ENCODE measurements at regions not wholly inside any gene's neighbourhood (a gene's known extent, or its start where the extent isn't known, plus 50 kb on each side); places are given as distances from the start of the nearest gene placed in this dataset.
A peak's percentile ranks its signal among the peaks of the same experiment; 100 is the strongest.

DNA sequence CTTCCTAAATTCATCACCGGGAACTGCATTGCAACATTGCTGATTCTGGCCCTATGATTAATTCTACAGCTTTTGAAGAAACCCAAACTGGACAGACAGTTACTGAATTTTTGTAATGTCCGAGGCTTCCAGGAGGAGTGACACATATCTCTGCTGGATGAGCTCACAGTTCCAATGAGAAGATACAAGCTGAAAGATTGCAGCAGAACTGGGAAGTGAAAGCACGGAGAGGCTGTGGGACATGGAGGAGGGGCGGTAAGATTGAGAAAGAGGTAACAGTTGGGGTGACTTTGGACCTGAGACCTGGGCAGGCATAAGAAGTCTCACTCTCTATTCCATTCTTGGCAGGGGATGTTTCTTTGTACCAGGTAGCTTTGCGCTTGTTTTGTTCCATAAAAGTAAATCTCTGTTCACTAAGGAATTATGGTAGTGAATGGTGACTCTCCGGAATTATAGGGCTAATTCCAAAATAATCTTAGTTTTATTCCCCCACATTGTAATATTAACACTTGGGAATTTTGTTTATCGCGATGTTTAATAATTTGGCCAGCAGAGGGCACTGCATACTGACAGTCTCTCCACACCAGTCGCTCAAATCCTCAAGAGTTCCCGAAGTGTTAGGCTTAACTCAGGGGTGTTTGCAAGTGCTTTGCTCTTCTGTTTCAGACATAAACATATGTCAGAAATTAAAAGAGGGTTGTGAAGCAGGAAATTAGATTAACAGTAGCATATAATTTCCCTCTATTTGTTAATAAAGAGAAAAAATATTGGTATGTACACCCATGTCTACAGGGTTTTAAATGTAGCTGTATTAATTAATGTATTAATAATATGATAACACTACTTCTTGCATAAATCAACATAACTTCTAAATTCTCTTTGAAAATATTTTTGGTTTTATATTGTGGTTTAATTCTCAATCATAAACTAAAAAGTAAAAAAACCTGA lies 201.4 kb downstream of the SOCS6 start:
- DNase-seq = no peak

GRCh38 chr18:70489571-70489970 lies 200.7 kb downstream of the SOCS6 start:
- DNase-seq = no peak

- DNase-seq = no peak
These were observed 181.1 kb downstream of the SOCS6 start for GRCh38 chr18:70469916-70470315.

DNA sequence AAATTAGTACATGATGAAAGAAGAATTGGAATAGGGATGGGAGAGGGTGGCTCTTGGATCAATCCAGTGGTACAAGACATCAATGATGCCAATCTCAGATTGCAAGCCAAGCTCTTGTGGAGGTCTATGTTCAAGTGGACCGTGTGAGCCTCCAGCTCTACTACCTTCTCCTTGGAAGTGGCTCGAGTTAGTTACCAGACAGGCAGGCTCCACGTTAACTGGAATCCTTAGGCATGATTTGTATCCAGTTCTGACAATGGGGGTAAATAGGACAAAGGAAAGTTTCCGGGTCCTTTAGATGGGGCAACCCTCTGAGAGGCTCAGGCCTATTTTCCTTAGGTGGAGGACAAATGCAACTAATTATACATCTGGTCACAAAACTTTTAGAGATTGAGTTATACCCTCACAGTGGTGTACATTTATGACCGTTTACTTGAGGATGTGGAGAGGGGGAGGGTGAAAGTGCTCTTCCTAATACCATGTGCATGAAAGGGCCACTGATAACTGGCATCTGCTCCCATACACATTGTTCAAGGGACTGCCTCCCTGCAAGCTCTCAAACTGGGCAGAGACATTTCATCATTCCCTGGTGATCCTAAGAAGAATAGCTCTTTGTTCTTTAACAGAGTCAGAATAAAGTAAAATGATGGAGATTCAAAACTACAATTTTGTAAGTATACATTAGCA lies 180.2 kb downstream of the SOCS6 start:
- DNase-seq = no peak

- peak; percentile 81 for DNase-seq
These were observed 175.7 kb downstream of the SOCS6 start for GRCh38 chr18:70464343-70465114.

GRCh38 chr18:70463085-70463484 lies 174.2 kb downstream of the SOCS6 start:
- no peak for DNase-seq

- no peak for DNase-seq
These were observed 173.2 kb downstream of the SOCS6 start for GRCh38 chr18:70462078-70462439.

GRCh38 chr18:70461323-70462077 lies 172.7 kb downstream of the SOCS6 start:
- DNase-seq = no peak

- DNase-seq = no peak
These were observed 170.9 kb downstream of the SOCS6 start for GRCh38 chr18:70459731-70460130.

DNA sequence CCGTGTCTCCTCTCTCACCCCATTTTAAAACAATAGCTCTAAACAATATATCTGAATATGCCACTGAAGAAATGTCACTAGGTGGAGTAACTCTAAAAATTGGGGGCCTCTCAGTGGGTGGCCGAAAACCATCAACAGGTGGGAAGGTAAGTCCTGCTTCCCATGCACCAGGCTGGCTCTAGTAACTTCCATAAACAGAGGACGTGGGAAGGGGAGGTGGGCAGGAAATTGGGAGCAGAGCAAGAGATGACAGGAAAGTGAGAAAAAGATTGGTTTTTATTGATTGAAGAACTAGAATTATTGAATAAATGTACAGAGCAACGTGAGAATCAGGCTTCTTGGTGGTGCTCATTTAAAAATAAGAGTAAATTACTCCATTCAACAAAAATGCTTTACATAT lies 170.4 kb downstream of the SOCS6 start:
- no peak for DNase-seq

DNA sequence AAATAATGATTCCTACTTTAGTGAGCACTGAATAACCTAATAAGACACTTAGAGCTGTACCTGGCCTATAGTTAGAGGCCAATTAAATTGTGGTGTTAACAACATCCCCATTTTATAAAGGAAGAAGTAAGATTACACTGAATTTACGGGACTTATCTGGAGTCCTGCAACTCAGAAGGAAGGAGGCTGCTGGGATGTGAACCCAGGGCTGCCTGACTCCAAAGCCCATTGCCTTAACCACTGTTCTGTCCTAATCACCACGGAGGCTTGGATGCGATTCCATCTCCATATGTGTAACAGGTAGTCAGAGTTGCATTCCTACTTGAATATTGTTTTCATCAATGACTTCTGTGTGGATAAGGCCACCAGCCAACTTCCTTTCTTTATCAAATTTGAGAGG lies 168.9 kb downstream of the SOCS6 start:
- DNase-seq = no peak

- no peak for DNase-seq
These were observed 168.4 kb downstream of the SOCS6 start for GRCh38 chr18:70457223-70457622.

- DNase-seq = no peak
These were observed 167.5 kb downstream of the SOCS6 start for GRCh38 chr18:70456376-70456775.

DNA sequence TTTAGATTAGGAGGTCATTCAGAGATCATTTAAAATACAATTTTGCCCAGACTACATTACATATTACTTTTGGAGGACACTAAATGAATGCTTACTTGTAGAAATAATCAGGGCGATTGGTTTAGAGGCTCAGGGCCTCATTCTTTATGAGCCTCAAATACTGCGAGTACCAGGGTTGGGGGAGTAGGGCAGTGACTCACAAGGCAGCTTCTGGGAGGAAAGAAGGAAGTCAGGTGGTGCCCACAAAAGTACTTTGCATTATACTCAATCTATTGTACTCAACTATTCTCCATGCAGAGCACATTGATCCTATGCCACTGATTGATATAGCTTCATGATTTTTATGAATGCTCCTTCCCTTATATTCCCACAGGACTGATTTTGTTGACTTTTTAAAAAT lies 166.9 kb downstream of the SOCS6 start:
- DNase-seq = no peak

DNA sequence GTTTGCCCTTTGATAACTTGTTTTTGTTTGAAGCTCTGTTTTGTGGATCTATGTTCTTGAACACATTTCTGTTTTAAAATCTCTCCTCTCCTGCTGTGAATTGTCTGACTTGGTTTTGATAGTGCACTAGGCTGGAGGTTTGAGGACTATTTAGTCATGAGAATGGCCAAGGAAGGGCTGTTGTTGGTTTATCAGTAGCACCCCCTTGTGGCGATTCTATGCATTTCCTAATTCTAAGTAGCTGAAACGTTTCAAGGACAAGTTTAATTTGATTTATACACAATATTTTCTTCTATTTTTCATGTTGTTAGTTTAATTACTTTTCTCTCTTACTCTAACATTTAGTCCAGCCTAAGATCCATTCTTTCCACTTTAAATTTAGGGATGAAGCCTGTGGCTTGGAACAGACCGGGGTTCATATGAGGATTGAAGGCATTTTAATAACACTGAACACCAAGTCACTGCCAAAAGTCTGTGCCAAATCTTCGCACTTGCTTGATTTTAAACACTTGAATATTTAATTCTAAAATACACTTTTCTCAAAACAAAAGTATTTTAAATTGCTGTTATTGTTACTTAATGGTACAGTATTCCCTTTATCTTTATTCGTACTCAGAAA lies 166.0 kb downstream of the SOCS6 start:
- DNase-seq = no peak

DNA sequence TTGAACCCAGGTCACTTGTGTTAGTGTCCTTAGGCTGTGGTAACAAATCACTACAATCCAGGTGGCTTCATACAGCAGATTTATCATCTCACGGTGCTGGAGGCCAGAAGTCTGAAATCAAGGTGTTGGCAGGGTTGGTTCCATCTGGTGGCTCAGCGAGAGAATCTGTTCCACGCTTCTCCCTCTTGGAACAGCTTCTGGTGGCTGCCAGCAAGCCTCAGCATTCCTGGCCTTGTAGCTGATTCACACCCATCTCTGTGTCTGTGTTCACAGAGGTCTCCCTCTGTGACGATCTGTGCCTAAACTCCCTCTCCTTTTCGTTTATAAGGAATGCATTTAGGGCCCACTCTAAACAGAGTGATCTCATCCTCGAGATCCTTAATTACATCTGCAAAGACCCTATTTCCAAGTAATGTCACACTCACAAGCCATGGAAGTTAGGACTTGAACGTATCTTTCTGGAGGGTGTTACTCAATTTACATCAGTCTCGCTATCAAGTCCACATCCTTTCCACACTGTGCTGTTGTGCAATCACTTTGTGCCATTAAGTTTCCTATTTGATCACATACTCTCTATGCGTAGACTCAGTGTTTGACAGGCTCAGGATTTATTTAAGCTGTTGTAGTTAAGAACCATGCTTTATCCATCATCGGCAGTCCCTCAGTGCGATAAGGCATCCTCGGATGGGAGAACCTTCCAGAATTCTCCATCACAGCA lies 164.4 kb downstream of the SOCS6 start:
- no peak for DNase-seq

DNA sequence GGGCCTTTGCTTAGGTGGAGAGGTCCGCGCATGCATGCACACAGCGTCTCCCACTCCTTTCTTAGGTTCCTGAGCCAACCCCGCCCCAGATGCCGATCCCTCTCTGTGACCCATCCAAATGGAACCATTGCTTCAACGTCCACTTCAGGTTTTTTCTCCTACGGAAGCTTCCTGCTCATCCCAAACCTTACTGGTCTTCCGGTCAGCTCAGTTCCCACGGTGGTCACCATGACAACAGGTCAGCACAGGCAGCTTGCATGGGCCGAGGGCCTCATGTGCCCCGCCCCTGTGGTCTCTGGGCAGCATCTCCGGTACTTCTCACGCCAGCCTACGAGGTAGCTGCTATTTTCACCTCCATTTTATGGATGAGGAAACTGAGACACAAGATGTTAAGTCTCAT lies 163.7 kb downstream of the SOCS6 start:
- no peak for DNase-seq

GRCh38 chr18:70450426-70451253 lies 161.8 kb downstream of the SOCS6 start:
- DNase-seq = no peak

GRCh38 chr18:70448588-70448987 lies 159.7 kb downstream of the SOCS6 start:
- DNase-seq = no peak

GRCh38 chr18:70446063-70446462 lies 157.2 kb downstream of the SOCS6 start:
- no peak for DNase-seq

DNA sequence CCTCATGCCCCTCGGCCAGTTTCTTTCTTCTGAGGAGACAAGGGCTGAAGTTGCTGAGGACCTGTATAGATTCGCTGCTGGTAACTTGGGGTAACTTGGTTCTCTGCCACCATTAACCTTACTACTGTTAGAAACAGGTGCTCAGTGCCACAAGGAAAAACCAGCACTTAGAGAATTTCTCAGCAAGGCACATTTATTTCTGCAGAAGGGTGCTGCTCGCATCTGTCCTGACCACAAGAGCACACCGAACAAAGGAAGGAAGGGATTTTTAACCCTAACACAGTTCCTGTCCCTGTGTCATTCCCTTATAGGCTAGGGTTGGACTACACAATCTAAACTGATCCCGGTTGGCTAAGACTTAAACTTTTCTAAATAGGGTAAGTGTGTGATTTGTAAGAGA lies 154.1 kb downstream of the SOCS6 start:
- DNase-seq = no peak
